Uterus (tissue), 3 donors: ENCODE measurements at regions not wholly inside any gene's neighbourhood (a gene's known extent, or its start where the extent isn't known, plus 50 kb on each side); places are given as distances from the start of the nearest gene placed in this dataset.

Experiments used
- DNase-seq, 2 donors: peaks; one replicate each; pipeline ENCODE4 v3.0.0-alpha.2; 2019 to 2020
- H3K27ac ChIP-seq, 2 donors: fragments of 200-600 bp; sonication (generic); 1 replicate in 1 of 2; 2 replicates in 1 of 2; pipeline ENCODE4 v1.5.1; 2016 to 2018
- H3K27me3 ChIP-seq, 2 donors: fragments of 200-600 bp; sonication (generic); one replicate each; pipeline ENCODE4 v1.5.1; 2018 to 2019; ENCODE audit warnings: control low read depth in 1 of 2
- H3K36me3 ChIP-seq, 2 donors: fragments of 200-600 bp; sonication (generic); one replicate each; pipeline ENCODE4 v1.5.1; 2019; ENCODE audit warnings: control low read depth in 1 of 2
- H3K4me1 ChIP-seq, 2 donors: fragments of 200-600 bp; sonication (generic); one replicate each; pipeline ENCODE4 v1.5.1; 2018 to 2019; ENCODE audit warnings: control low read depth in 1 of 2
- H3K4me3 ChIP-seq, 2 donors: fragments of 200-600 bp; sonication (generic); 1 replicate in 1 of 2; 2 replicates in 1 of 2; pipeline ENCODE4 v1.5.1; 2018 to 2019; ENCODE audit warnings: mild to moderate bottlenecking in 1 of 2
- H3K9me3 ChIP-seq, 2 donors: fragments of 200-600 bp; sonication (generic); one replicate each; pipeline ENCODE4 v1.5.1; 2019; ENCODE audit warnings: control low read depth in 1 of 2
- CTCF ChIP-seq, 4 experiments: fragments of 200-600 bp in 2 of 4; fragments of 450-650 bp in 2 of 4; sonication (generic) in 2 of 4; IDR thresholded peaks; one replicate each; pipeline ENCODE4 v1.5.1; 2016 to 2019; ENCODE audit warnings: antibody characterized with exemption in 4 of 4, mild to moderate bottlenecking in 2 of 4, moderate library complexity in 1 of 4
- POLR2A ChIP-seq, 2 donors: fragments of 450-650 bp; IDR thresholded peaks; one replicate each; pipeline ENCODE4 v1.6.1; 2016; ENCODE audit warnings: antibody characterized with exemption in 2 of 2, mild to moderate bottlenecking in 1 of 2, moderate library complexity in 1 of 2
- intact Hi-C: fragments of 100-400 bp; cut with DNase I; formaldehyde crosslinking; loops from one replicate; pipeline ENCODE4 v1.15.1; 2023; ENCODE audit warnings: low total_unique reads
- donor health status: DM: yes; HTN: yes; CAD: no.

- H3K4me3 ChIP-seq: no peak overlapping the region
- intact Hi-C loops: no loop called here
- H3K36me3 ChIP-seq: no peaks in the 10 kb centered on the region
- no peaks in the 10 kb centered on the region for H3K27me3 ChIP-seq
- H3K4me1 ChIP-seq: no peaks in the 10 kb centered on the region
- DNase-seq: no peak
- TF ChIP-seq CTCF (IDR thresholded peaks at IDR 0.05) (no peak), POLR2A (IDR thresholded peaks at IDR 0.05) (no peak)
- H3K27ac ChIP-seq: no peak overlapping the region
- H3K9me3 ChIP-seq: no peaks in the 10 kb centered on the region
These were observed 922.2 kb upstream of the SEMA6A start for GRCh38 chr5:117496801-117497200.

- Histone ChIP-seq H3K36me3 (no peaks in the 10 kb centered on the region), H3K27ac (no peak overlapping the region), H3K4me1 (no peaks in the 10 kb centered on the region), H3K27me3 (no peaks in the 10 kb centered on the region), H3K9me3 (no peaks in the 10 kb centered on the region), H3K4me3 (no peak overlapping the region)
- no peak for TF ChIP-seq POLR2A (IDR thresholded peaks at IDR 0.05)
- no peak for TF ChIP-seq CTCF (IDR thresholded peaks at IDR 0.05)
- no peak for DNase-seq
- intact Hi-C loops: no loop called here
These were observed 919.6 kb upstream of the SEMA6A start for GRCh38 chr5:117494188-117494587.

GRCh38 chr5:117488976-117489500 is 914.4 kb upstream of the SEMA6A start:
- no peak for DNase-seq
- H3K4me1 ChIP-seq: no peaks in the 10 kb centered on the region
- H3K27me3 ChIP-seq: no peaks in the 10 kb centered on the region
- H3K36me3 ChIP-seq: no peaks in the 10 kb centered on the region
- no peak overlapping the region for H3K27ac ChIP-seq
- no peak for TF ChIP-seq CTCF (IDR thresholded peaks at IDR 0.05)
- no peak for TF ChIP-seq POLR2A (IDR thresholded peaks at IDR 0.05)
- no peak overlapping the region for H3K4me3 ChIP-seq
- intact Hi-C loops: no loop called here
- no peaks in the 10 kb centered on the region for H3K9me3 ChIP-seq

- intact Hi-C loops: no loop called here
- DNase-seq: no peak
- no peaks in the 10 kb centered on the region for H3K36me3 ChIP-seq
- no peaks in the 10 kb centered on the region for H3K4me1 ChIP-seq
- H3K27ac ChIP-seq: no peak overlapping the region
- TF ChIP-seq POLR2A (IDR thresholded peaks at IDR 0.05) (no peak), CTCF (IDR thresholded peaks at IDR 0.05) (no peak)
- H3K9me3 ChIP-seq: no peaks in the 10 kb centered on the region
- H3K4me3 ChIP-seq: no peak overlapping the region
- no peaks in the 10 kb centered on the region for H3K27me3 ChIP-seq
These were observed 912.9 kb upstream of the SEMA6A start for GRCh38 chr5:117487556-117487955.

- Histone ChIP-seq H3K36me3 (no peaks in the 10 kb centered on the region), H3K9me3 (no peaks in the 10 kb centered on the region), H3K4me1 (no peaks in the 10 kb centered on the region), H3K4me3 (no peak overlapping the region), H3K27me3 (no peaks in the 10 kb centered on the region), H3K27ac (no peak overlapping the region)
- DNase-seq: no peak
- intact Hi-C loops: no loop called here
- TF ChIP-seq CTCF (IDR thresholded peaks at IDR 0.05) (no peak), POLR2A (IDR thresholded peaks at IDR 0.05) (no peak)
These were observed 912.3 kb upstream of the SEMA6A start for GRCh38 chr5:117486879-117487391.
